PC-3 (cell line): ENCODE measurements at regions not wholly inside any gene's neighbourhood (a gene's known extent, or its start where the extent isn't known, plus 50 kb on each side); places are given as distances from the start of the nearest gene placed in this dataset.

Experiments used
- ATAC-seq: fragments of 200-7000 bp; cut with Tn5 transposase; 2 replicates; pipeline ENCODE4 v1.9.1; 2020; ENCODE audit warnings: mild to moderate bottlenecking, moderate library complexity
- BruUV-seq: library from RNA; stranded (reverse); fragments of 400-500 nt; replicated peaks from 2 replicates; lab custom pipeline; 2021; lab: Mats Ljungman, UMichigan
- CTCF ChIA-PET: fragments of 300-600 bp; sonication (Branson Sonifier 250); formaldehyde crosslinking; loops from one replicate; lab custom pipeline; 2022; ENCODE audit warnings: antibody characterized with exemption; lab: Charles Lee
- POLR2A ChIA-PET: fragments of 300-600 bp; sonication (Branson Sonifier 250); formaldehyde crosslinking; loops from one replicate; lab custom pipeline; 2022; ENCODE audit warnings: antibody characterized with exemption; ENCODE audit not compliant: unreplicated experiment; lab: Charles Lee
- DNase-seq: peaks from one replicate; pipeline ENCODE4 v3.0.0-alpha.2; 2015
- H2AFZ ChIP-seq: fragments of 300-600 bp; sonication (generic); 2 replicates; pipeline ENCODE4 v1.6.0; 2016; ENCODE audit warnings: antibody characterized with exemption, low read length
- H3F3A ChIP-seq: fragments of 300-600 bp; sonication (generic); one replicate; pipeline ENCODE4 v1.6.0; 2017; ENCODE audit warnings: antibody characterized with exemption, low read length, control low read depth, mild to moderate bottlenecking; ENCODE audit not compliant: unreplicated experiment
- H3K27ac ChIP-seq: fragments of 300-600 bp; sonication (generic); 2 replicates; pipeline ENCODE4 v1.5.1; 2016; ENCODE audit warnings: mild to moderate bottlenecking, low read length
- H3K27me3 ChIP-seq: fragments of 300-600 bp; sonication (generic); 2 replicates; pipeline ENCODE4 v1.6.1; 2016; ENCODE audit warnings: low read length, mixed read lengths
- H3K36me3 ChIP-seq: fragments of 300-600 bp; sonication (generic); 2 replicates; pipeline ENCODE4 v1.6.1; 2016; ENCODE audit warnings: low read depth, mixed run types, low read length, mixed read lengths
- H3K4me1 ChIP-seq: fragments of 300-600 bp; sonication (generic); 2 replicates; pipeline ENCODE4 v1.5.1; 2016; ENCODE audit warnings: low read length; ENCODE audit not compliant: insufficient read depth
- H3K4me2 ChIP-seq: fragments of 300-600 bp; sonication (generic); 2 replicates; pipeline ENCODE4 v1.6.0; 2016; ENCODE audit warnings: low read length
- H3K4me3 ChIP-seq: fragments of 300-600 bp; sonication (generic); 2 replicates; pipeline ENCODE4 v1.5.1; 2016; ENCODE audit warnings: mild to moderate bottlenecking, low read length, mixed read lengths
- H3K79me2 ChIP-seq: fragments of 300-600 bp; sonication (generic); 2 replicates; pipeline ENCODE4 v1.6.1; 2017; ENCODE audit warnings: low read length, mixed read lengths
- H3K9ac ChIP-seq: fragments of 300-600 bp; sonication (generic); 2 replicates; pipeline ENCODE4 v1.6.0; 2016; ENCODE audit warnings: mild to moderate bottlenecking, low read length
- H3K9me2 ChIP-seq: fragments of 300-600 bp; sonication (generic); replicated peaks from 2 replicates; pipeline ENCODE4 v1.6.1; 2016; ENCODE audit warnings: mixed run types, low read length, mixed read lengths
- H3K9me3 ChIP-seq: fragments of 300-600 bp; sonication (generic); 2 replicates; pipeline ENCODE4 v1.6.1; 2016; ENCODE audit warnings: low read length, mixed read lengths
- H4K20me1 ChIP-seq: fragments of 300-600 bp; sonication (generic); 2 replicates; pipeline ENCODE4 v1.6.1; 2016; ENCODE audit warnings: low read length, mixed read lengths
- CTCF ChIP-seq: fragments of 300-600 bp; sonication (generic); conservative IDR thresholded peaks from 2 replicates; pipeline ENCODE4 v1.5.1; 2017; ENCODE audit warnings: antibody characterized with exemption, low read depth, mild to moderate bottlenecking, low read length
- EZH2 ChIP-seq: fragments of 300-600 bp; sonication (generic); IDR thresholded peaks from one replicate; pipeline ENCODE4 v1.6.1; 2017; ENCODE audit warnings: antibody characterized with exemption, mild to moderate bottlenecking, low read length; ENCODE audit not compliant: unreplicated experiment
- EZH2phosphoT487 ChIP-seq: fragments of 300-600 bp; sonication (generic); IDR thresholded peaks from 2 replicates; pipeline ENCODE4 v1.6.1; 2018; ENCODE audit warnings: mild to moderate bottlenecking, antibody characterized with exemption, low read length, borderline replicate concordance
- intact Hi-C: fragments of 100-400 bp; cut with micrococcal nuclease; formaldehyde crosslinking; loops from 2 replicates; pipeline ENCODE4 v1.9.0; 2023

- peaks cover 10% of the 10 kb centered on the region for H3K4me1 ChIP-seq
- H3K79me2 ChIP-seq, result no peaks in the 10 kb centered on the region
- no peak overlapping the region for H2AFZ ChIP-seq
- no peaks in the 10 kb centered on the region for H3K27me3 ChIP-seq
- BruUV-seq, result no TSS peak
- no peak overlapping the region for H3K4me3 ChIP-seq
- no peaks in the 10 kb centered on the region for H3K36me3 ChIP-seq
- H3K9me3 ChIP-seq, result no peaks in the 10 kb centered on the region
- ATAC-seq, result no peak
- no peak overlapping the region for H3K27ac ChIP-seq
- ChIA-PET CTCF (no interaction called here), POLR2A (no interaction called here)
- no peak overlapping the region for H3K4me2 ChIP-seq
- intact Hi-C loops, result no loop called here
- H3K9me2 ChIP-seq, result no peaks in the 10 kb centered on the region
- H3F3A ChIP-seq, result no peaks in the 10 kb centered on the region
- DNase-seq, result no peak
- no peak for TF ChIP-seq CTCF
- TF ChIP-seq EZH2phosphoT487, result no peak
- H4K20me1 ChIP-seq, result no peaks in the 10 kb centered on the region
- H3K9ac ChIP-seq, result no peak overlapping the region
Measured at GRCh38 chr5:106017243-106017857, 1653.4 kb downstream of the EFNA5 start.

GRCh38 chr5:106014262-106014661 is 1656.5 kb downstream of the EFNA5 start:
- CTCF ChIA-PET, result no interaction called here

More at GRCh38 chr5:106014262-106014661, 1656.5 kb downstream of the EFNA5 start:
- intact Hi-C loops, result no loop called here
- Histone ChIP-seq H3K27me3 (no peaks in the 10 kb centered on the region), H4K20me1 (no peaks in the 10 kb centered on the region), H3K79me2 (no peaks in the 10 kb centered on the region), H3K4me3 (no peak overlapping the region), H3K36me3 (no peaks in the 10 kb centered on the region), H3K4me1 (peaks cover 2% of the 10 kb centered on the region), H3K9me2 (no peaks in the 10 kb centered on the region), H3K9me3 (no peaks in the 10 kb centered on the region), H2AFZ (no peak overlapping the region), H3K9ac (no peak overlapping the region), H3F3A (no peaks in the 10 kb centered on the region), H3K27ac (no peak overlapping the region), H3K4me2 (no peak overlapping the region)
- ATAC-seq (no peak), DNase-seq (no peak)
- TF ChIP-seq EZH2phosphoT487, result no peak
- no peak for TF ChIP-seq CTCF
- no peak for TF ChIP-seq EZH2
- BruUV-seq, result no TSS peak
- POLR2A ChIA-PET, result no interaction called here
